BE2C (cell line): ENCODE measurements at regions not wholly inside any gene's neighbourhood (a gene's known extent, or its start where the extent isn't known, plus 50 kb on each side); places are given as distances from the start of the nearest gene placed in this dataset.
"Not testable (repeated sequence)": the region's sequence is repeated elsewhere in the genome, so short reads cannot be mapped to it uniquely, and the experiment has no call there.

Experiments
- DNase-seq: peaks from one replicate; pipeline ENCODE4 v3.0.0-alpha.2; 2020
- H3K27me3 ChIP-seq: fragments of 250-450 bp; sonication (Bioruptor Pico); 2 replicates; pipeline ENCODE4 v1.5.1; 2020; ENCODE audit warnings: mild to moderate bottlenecking
- H3K36me3 ChIP-seq: fragments of 250-450 bp; sonication (Bioruptor Pico); 2 replicates; pipeline ENCODE4 v1.5.1; 2020; ENCODE audit warnings: mild to moderate bottlenecking
- H3K4me1 ChIP-seq: fragments of 250-450 bp; sonication (Bioruptor Pico); 2 replicates; pipeline ENCODE4 v1.5.1; 2020
- H3K4me3 ChIP-seq: 2 replicates; pipeline ENCODE4 v1.5.1; 2011; ENCODE audit warnings: low read depth, low read length
- H3K9me3 ChIP-seq: fragments of 250-450 bp; sonication (Bioruptor Pico); 2 replicates; pipeline ENCODE4 v1.5.1; 2020
- CTCF ChIP-seq: IDR thresholded peaks from 2 replicates; pipeline ENCODE4 v1.5.1; 2012; ENCODE audit warnings: mild to moderate bottlenecking, low read depth, low read length

- DNase-seq, H3K36me3 ChIP-seq, H3K27me3 ChIP-seq, H3K4me1 ChIP-seq, H3K9me3 ChIP-seq, H3K4me3 ChIP-seq: not testable (repeated sequence)
These were observed 57.3 kb upstream of the HS3ST3A1 start for GRCh38 chr17:13659051-13659450.

GRCh38 chr17:13665872-13666635, 64.3 kb upstream of the HS3ST3A1 start:
- no peak for TF ChIP-seq CTCF
- no peak for DNase-seq
- H3K27me3 ChIP-seq = no peaks in the 10 kb centered on the region

GRCh38 chr17:13671341-13671740, 69.6 kb upstream of the HS3ST3A1 start:
- Histone ChIP-seq H3K4me1 (no peaks in the 10 kb centered on the region), H3K36me3 (no peaks in the 10 kb centered on the region), H3K27me3 (no peaks in the 10 kb centered on the region), H3K9me3 (no peaks in the 10 kb centered on the region), H3K4me3 (no peak overlapping the region)
- DNase-seq = no peak
- no peak for TF ChIP-seq CTCF

More at GRCh38 chr17:13665872-13666635, 64.3 kb upstream of the HS3ST3A1 start:
- H3K4me3 ChIP-seq = no peak overlapping the region
- no peaks in the 10 kb centered on the region for H3K36me3 ChIP-seq
- no peaks in the 10 kb centered on the region for H3K9me3 ChIP-seq
- H3K4me1 ChIP-seq = no peaks in the 10 kb centered on the region

GRCh38 chr17:13671771-13672170, 70.0 kb upstream of the HS3ST3A1 start:
- H3K36me3 ChIP-seq = no peaks in the 10 kb centered on the region
- DNase-seq = no peak
- no peak overlapping the region for H3K4me3 ChIP-seq
- H3K27me3 ChIP-seq = no peaks in the 10 kb centered on the region
- no peak for TF ChIP-seq CTCF
- no peaks in the 10 kb centered on the region for H3K9me3 ChIP-seq
- no peaks in the 10 kb centered on the region for H3K4me1 ChIP-seq

- no peak for DNase-seq
- Histone ChIP-seq H3K27me3 (no peaks in the 10 kb centered on the region), H3K4me1 (no peaks in the 10 kb centered on the region), H3K4me3 (no peak overlapping the region), H3K9me3 (no peaks in the 10 kb centered on the region), H3K36me3 (no peaks in the 10 kb centered on the region)
- no peak for TF ChIP-seq CTCF
These were observed 76.6 kb upstream of the HS3ST3A1 start for GRCh38 chr17:13678361-13678760.

- Histone ChIP-seq H3K4me1 (no peaks in the 10 kb centered on the region), H3K36me3 (no peaks in the 10 kb centered on the region), H3K4me3 (no peak overlapping the region), H3K9me3 (no peaks in the 10 kb centered on the region), H3K27me3 (no peaks in the 10 kb centered on the region)
- no peak for DNase-seq
- TF ChIP-seq CTCF = no peak
These were observed 77.1 kb upstream of the HS3ST3A1 start for GRCh38 chr17:13678841-13679240.
